DND-41 (cell line): ENCODE measurements at regions not wholly inside any gene's neighbourhood (a gene's known extent, or its start where the extent isn't known, plus 50 kb on each side); places are given as distances from the start of the nearest gene placed in this dataset.

Experiments
- ATAC-seq: fragments of 200-7000 bp; cut with Tn5 transposase; 3 replicates; pipeline ENCODE4 v1.9.1; 2021; ENCODE audit warnings: low read depth; ENCODE audit not compliant: insufficient read depth
- DNase-seq: peaks from one replicate; pipeline ENCODE4 v3.0.0-alpha.2; 2020
- H2AFZ ChIP-seq: 2 replicates; pipeline ENCODE4 v1.6.0; 2012; ENCODE audit warnings: low read depth, low read length
- H3K27ac ChIP-seq: 2 replicates; pipeline ENCODE4 v1.5.1; 2012; ENCODE audit warnings: low read length, inconsistent platforms
- H3K27me3 ChIP-seq: fragments of 200-600 bp; sonication (generic); 2 replicates; pipeline ENCODE4 v1.6.0; 2012; ENCODE audit warnings: low read length, mild to moderate bottlenecking, inconsistent platforms; ENCODE audit not compliant: insufficient read depth, poor library complexity
- H3K36me3 ChIP-seq: 2 replicates; pipeline ENCODE4 v1.5.1; 2012; ENCODE audit warnings: low read length, inconsistent platforms; ENCODE audit not compliant: insufficient read depth
- H3K4me1 ChIP-seq: 2 replicates; pipeline ENCODE4 v1.5.1; 2012; ENCODE audit warnings: mild to moderate bottlenecking, low read length; ENCODE audit not compliant: insufficient read depth
- H3K4me2 ChIP-seq: 2 replicates; pipeline ENCODE4 v1.6.0; 2012; ENCODE audit warnings: mild to moderate bottlenecking, moderate library complexity, low read length, inconsistent platforms; ENCODE audit not compliant: insufficient read depth
- H3K4me3 ChIP-seq, 2 experiments: fragments of 200-600 bp in 1 of 2; shearing (Covaris generic) in 1 of 2; 2 replicates each; pipeline ENCODE4 v1.5.1; 2012 to 2016; ENCODE audit warnings: inconsistent platforms in 2 of 2, low read length in 2 of 2, mild to moderate bottlenecking in 2 of 2, low read depth in 1 of 2, moderate library complexity in 1 of 2
- H3K79me2 ChIP-seq: 2 replicates; pipeline ENCODE4 v1.6.0; 2012; ENCODE audit warnings: low read length, inconsistent platforms; ENCODE audit not compliant: insufficient read depth
- H3K9ac ChIP-seq: 2 replicates; pipeline ENCODE4 v1.6.0; 2012; ENCODE audit warnings: low read depth, mild to moderate bottlenecking, inconsistent platforms, low read length, moderate library complexity
- H3K9me3 ChIP-seq: 2 replicates; pipeline ENCODE4 v1.5.1; 2012; ENCODE audit warnings: low read length, moderate library complexity, mild to moderate bottlenecking, inconsistent platforms; ENCODE audit not compliant: insufficient read depth, severe bottlenecking
- H4K20me1 ChIP-seq: 2 replicates; pipeline ENCODE4 v1.6.0; 2012; ENCODE audit warnings: low read length; ENCODE audit not compliant: insufficient read depth
- CTCF ChIP-seq: IDR thresholded peaks from 2 replicates; pipeline ENCODE4 v1.5.1; 2012; ENCODE audit warnings: borderline replicate concordance, low read length, moderate library complexity, mild to moderate bottlenecking; ENCODE audit not compliant: poor library complexity, severe bottlenecking; ENCODE audit errors: extremely low read depth
- EZH2 ChIP-seq: IDR thresholded peaks from 3 replicates; pipeline ENCODE4 v1.6.1; 2012; ENCODE audit warnings: borderline replicate concordance, low read depth, mild to moderate bottlenecking, moderate library complexity, low read length, inconsistent platforms; ENCODE audit not compliant: severe bottlenecking

- no peak overlapping the region for H3K9ac ChIP-seq
- no peaks in the 10 kb centered on the region for H3K27me3 ChIP-seq
- H3K4me1 ChIP-seq, result no peaks in the 10 kb centered on the region
- no peak overlapping the region for H3K4me2 ChIP-seq
- DNase-seq, result no peak
- H2AFZ ChIP-seq, result no peak overlapping the region
- no peak for TF ChIP-seq EZH2
- H3K79me2 ChIP-seq, result no peaks in the 10 kb centered on the region
- H3K27ac ChIP-seq, result no peak overlapping the region
- no peaks in the 10 kb centered on the region for H4K20me1 ChIP-seq
- ATAC-seq, result no peak
- H3K4me3 ChIP-seq, result no peak overlapping the region
- H3K9me3 ChIP-seq, result no peaks in the 10 kb centered on the region
- no peaks in the 10 kb centered on the region for H3K36me3 ChIP-seq
Measured at GRCh38 chr12:61385771-61386170, 874.4 kb upstream of the USP15 start.

GRCh38 chr12:61397668-61398067, 862.5 kb upstream of the USP15 start:
- no peak overlapping the region for H3K4me2 ChIP-seq
- no peaks in the 10 kb centered on the region for H3K4me1 ChIP-seq
- H2AFZ ChIP-seq, result no peak overlapping the region
- H3K9ac ChIP-seq, result no peak overlapping the region
- no peak for ATAC-seq
- H3K27ac ChIP-seq, result no peak overlapping the region
- H3K27me3 ChIP-seq, result no peaks in the 10 kb centered on the region
- no peak overlapping the region for H3K4me3 ChIP-seq
- no peaks in the 10 kb centered on the region for H4K20me1 ChIP-seq
- no peaks in the 10 kb centered on the region for H3K9me3 ChIP-seq
- TF ChIP-seq EZH2, result no peak
- H3K79me2 ChIP-seq, result no peaks in the 10 kb centered on the region
- no peak for DNase-seq
- no peaks in the 10 kb centered on the region for H3K36me3 ChIP-seq

- Histone ChIP-seq H3K4me3 (no peak overlapping the region), H3K36me3 (no peaks in the 10 kb centered on the region), H2AFZ (no peak overlapping the region), H4K20me1 (no peaks in the 10 kb centered on the region), H3K27ac (no peak overlapping the region), H3K4me1 (no peaks in the 10 kb centered on the region), H3K27me3 (no peaks in the 10 kb centered on the region), H3K79me2 (no peaks in the 10 kb centered on the region), H3K9ac (no peak overlapping the region), H3K9me3 (no peaks in the 10 kb centered on the region), H3K4me2 (no peak overlapping the region)
- no peak for TF ChIP-seq CTCF
- no peak for TF ChIP-seq EZH2
- ATAC-seq (no peak), DNase-seq (no peak)
Measured at GRCh38 chr12:61412201-61412600, 848.0 kb upstream of the USP15 start.

GRCh38 chr12:61414470-61414869, 845.7 kb upstream of the USP15 start:
- Histone ChIP-seq H3K4me2 (no peak overlapping the region), H2AFZ (no peak overlapping the region), H3K9ac (no peak overlapping the region), H4K20me1 (no peaks in the 10 kb centered on the region), H3K4me3 (no peak overlapping the region), H3K36me3 (no peaks in the 10 kb centered on the region), H3K79me2 (no peaks in the 10 kb centered on the region), H3K27me3 (no peaks in the 10 kb centered on the region), H3K27ac (no peak overlapping the region), H3K4me1 (no peaks in the 10 kb centered on the region), H3K9me3 (no peaks in the 10 kb centered on the region)
- TF ChIP-seq CTCF (no peak), EZH2 (no peak)
- DNase-seq, result no peak
- ATAC-seq, result no peak
